Activated naive CD8-positive, alpha-beta T cell treated with anti-CD3 and anti-CD28 coated beads for 36 hours (primary cell): ENCODE measurements at regions not wholly inside any gene's neighbourhood (a gene's known extent, or its start where the extent isn't known, plus 50 kb on each side); places are given as distances from the start of the nearest gene placed in this dataset.

ENCODE experiments used
- DNase-seq: peaks from one replicate; pipeline ENCODE4 v3.0.0; 2021
- H3K27ac Mint-ChIP-seq: one replicate; pipeline ENCODE4 v1.8.0; 2022; ENCODE audit warnings: mild to moderate bottlenecking, moderate library complexity, mixed read lengths
- H3K27me3 Mint-ChIP-seq: one replicate; pipeline ENCODE4 v1.8.0; 2022; ENCODE audit warnings: mild to moderate bottlenecking, mixed read lengths
- H3K36me3 Mint-ChIP-seq: one replicate; pipeline ENCODE4 v1.8.0; 2021; ENCODE audit warnings: mild to moderate bottlenecking, mixed read lengths
- H3K4me1 Mint-ChIP-seq: one replicate; pipeline ENCODE4 v1.8.0; 2021; ENCODE audit warnings: mixed read lengths
- H3K4me3 Mint-ChIP-seq: one replicate; pipeline ENCODE4 v1.8.0; 2022; ENCODE audit warnings: mild to moderate bottlenecking, moderate library complexity, mixed read lengths
- H3K9me3 Mint-ChIP-seq: one replicate; pipeline ENCODE4 v1.8.0; 2022; ENCODE audit warnings: mixed read lengths

DNA sequence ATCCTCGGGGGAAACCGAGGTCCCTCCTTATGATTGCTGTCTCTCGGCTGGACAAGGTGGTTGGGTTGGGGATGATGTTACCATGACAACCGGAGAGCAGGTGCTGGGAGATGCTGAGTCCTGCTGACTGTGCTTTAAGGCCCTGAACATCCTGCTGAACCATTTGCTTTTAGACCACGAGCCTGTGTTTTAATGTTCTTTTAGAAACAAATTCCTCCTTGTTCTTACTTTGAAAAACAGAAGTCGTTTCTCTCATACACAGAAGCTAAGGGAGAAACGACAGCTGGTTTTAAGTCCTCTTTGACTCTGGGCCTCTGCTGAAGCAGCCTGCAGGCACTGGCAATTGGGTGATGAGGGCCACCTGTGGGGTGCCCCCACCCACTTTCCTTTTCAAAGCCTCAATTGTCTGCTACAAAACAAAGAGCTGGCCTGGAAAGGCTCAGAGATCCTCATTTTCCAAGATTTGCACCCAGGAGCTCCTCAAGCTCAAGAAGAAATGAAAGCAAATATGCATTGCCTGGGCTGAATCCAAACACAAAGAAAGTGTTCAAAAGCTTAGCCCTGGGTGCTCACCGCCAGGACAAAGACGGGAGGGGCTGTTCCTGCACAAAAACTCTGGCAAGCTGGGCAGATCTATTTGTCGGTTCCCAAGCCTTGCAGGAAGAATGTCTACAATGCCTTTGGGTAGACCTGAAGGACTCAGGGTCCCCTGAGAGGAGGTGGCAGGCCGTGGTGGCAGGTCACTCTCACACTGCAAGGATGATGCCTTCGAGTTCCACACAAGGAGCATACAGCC is 90.0 kb upstream of the CLMN start:
- DNase-seq = no peak
- H3K27me3 Mint-ChIP-seq = no peaks in the 10 kb centered on the region
- H3K4me1 Mint-ChIP-seq = no peaks in the 10 kb centered on the region
- H3K9me3 Mint-ChIP-seq = no peaks in the 10 kb centered on the region
- H3K27ac Mint-ChIP-seq = no peak overlapping the region
- no peak overlapping the region for H3K4me3 Mint-ChIP-seq
- peaks cover 2% of the 10 kb centered on the region for H3K36me3 Mint-ChIP-seq

DNA sequence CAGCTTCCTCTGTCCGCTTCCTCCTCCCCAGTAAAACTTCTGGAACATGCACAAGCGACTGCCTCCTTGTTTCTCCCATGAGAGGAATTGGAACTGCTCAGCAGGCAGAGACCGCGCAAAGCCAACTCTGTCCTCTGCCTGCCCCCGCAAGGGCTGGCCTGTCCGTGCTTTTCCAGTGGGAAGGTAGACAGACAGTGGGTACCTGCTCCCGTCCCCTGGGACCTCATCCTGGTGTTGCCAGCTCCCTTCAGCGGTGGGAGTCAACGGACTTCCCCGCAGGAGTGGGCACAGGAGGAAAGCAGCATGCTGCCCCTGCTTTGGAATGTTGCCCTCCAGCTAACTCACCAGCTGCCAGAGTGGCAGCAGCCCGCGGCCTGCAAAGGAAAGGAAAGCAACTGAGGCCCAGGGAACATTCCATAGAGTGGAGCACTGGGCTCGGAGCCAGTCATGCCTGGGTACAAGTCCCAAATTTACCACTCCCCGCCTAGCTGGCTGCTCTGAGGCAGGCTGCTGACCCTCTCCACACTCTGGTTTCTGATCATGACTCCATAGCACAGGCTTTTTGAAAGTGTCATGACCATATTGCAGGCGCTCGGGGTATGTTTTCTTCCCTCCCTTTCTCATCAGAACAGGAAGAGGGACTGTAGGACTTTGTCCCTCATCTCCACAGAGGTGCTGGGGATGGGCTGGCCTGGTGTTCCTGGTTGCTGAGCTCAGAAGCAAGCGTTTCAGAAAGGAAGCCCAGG is 89.2 kb upstream of the CLMN start:
- Mint-ChIP-seq H3K9me3 (no peaks in the 10 kb centered on the region), H3K27me3 (no peaks in the 10 kb centered on the region)

DNA sequence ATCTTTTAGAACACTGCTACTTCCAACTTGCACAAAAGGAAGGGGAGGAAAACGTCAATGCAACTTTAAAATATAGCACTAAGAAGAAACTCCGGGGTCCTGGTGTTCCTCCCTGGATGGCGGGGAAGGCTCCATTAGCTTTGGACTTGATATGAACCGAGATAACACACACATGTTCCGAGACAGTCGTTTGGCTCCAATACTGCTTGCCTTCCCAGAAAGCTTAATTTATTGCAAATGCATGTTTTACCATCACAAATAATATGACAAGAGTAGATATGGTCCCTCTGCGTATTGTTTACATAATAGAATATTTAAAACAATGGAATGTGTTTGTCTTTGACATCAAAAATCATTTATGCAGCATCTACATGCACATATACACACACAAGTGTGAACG is 87.6 kb upstream of the CLMN start:
- Mint-ChIP-seq H3K9me3 (no peaks in the 10 kb centered on the region), H3K27ac (no peak overlapping the region), H3K4me1 (no peaks in the 10 kb centered on the region), H3K27me3 (no peaks in the 10 kb centered on the region), H3K36me3 (no peaks in the 10 kb centered on the region), H3K4me3 (no peak overlapping the region)
- no peak for DNase-seq

More for the DNA sequence above, 89.2 kb upstream of the CLMN start:
- Mint-ChIP-seq H3K27ac (no peak overlapping the region), H3K36me3 (peaks cover 2% of the 10 kb centered on the region), H3K4me3 (no peak overlapping the region), H3K4me1 (no peaks in the 10 kb centered on the region)
- no peak for DNase-seq

DNA sequence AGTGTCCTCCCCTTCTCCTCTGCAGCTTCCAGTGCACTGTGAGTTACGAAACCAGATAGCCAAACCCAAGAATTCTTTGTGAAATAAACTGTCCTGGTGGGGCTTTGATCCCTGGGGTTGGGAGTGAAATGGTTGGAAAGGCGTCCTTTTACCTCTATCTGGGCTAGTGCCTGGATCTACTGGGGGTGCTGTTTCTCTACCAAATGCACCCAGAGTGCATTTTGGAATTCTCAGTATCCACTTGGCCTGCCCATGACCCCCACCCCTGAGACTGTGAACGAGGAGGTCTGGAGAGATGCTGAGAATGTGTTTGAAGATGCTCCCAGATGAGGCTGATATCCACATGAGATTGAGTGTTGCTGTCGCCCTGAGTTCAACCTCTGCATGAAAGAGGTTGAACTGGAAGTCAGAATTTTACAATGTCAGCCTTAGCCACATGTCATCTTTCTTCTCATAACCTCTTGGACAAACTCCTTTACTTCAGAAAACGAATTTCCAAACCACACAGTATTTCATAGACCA is 87.1 kb upstream of the CLMN start:
- Mint-ChIP-seq H3K36me3 (no peaks in the 10 kb centered on the region), H3K27me3 (no peaks in the 10 kb centered on the region), H3K4me1 (no peaks in the 10 kb centered on the region), H3K4me3 (no peak overlapping the region), H3K9me3 (no peaks in the 10 kb centered on the region), H3K27ac (no peak overlapping the region)
- no peak for DNase-seq

DNA sequence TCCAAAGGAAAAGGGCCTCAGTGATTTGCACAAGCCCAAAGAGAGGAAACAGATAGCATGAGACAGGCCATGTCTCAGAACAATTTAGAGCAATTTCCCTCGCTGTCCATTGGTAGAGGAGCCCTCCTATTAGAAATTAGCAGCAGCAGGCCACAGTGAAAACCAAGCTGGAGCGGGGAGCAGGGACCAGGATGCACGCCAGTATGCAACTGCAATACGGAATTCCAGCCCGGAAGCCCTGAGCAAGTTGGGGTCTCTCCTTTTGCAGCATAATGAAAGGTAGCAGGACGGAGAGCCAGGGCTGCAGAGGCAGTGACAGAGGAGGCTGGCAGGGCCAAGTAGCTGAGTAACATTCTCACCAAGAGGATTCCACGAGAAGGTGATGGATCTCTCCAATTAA is 84.9 kb upstream of the CLMN start:
- Mint-ChIP-seq H3K27ac (no peak overlapping the region), H3K4me3 (no peak overlapping the region), H3K27me3 (no peaks in the 10 kb centered on the region), H3K4me1 (no peaks in the 10 kb centered on the region), H3K36me3 (no peaks in the 10 kb centered on the region), H3K9me3 (no peaks in the 10 kb centered on the region)
- DNase-seq = no peak

DNA sequence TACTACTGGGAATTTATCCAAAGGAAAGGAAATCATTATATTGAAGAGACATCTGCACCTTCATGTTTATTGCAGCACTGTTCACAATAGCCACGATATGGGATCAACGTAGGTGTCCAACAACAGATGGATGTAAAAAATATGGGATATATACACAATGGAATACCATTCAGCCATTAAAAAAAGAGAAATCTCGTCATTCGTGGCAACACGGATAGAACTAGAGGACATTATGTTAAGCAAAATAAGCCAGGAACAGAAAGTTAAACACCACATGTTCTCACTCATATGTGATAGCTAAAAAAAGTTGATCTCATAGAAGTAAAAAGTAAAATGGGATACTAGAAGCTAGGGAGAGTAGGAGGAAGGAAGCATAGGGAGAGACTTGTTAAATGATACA is 82.9 kb upstream of the CLMN start:
- no peak overlapping the region for H3K27ac Mint-ChIP-seq
- H3K4me1 Mint-ChIP-seq = no peaks in the 10 kb centered on the region
- no peaks in the 10 kb centered on the region for H3K36me3 Mint-ChIP-seq
- H3K27me3 Mint-ChIP-seq = no peaks in the 10 kb centered on the region
- H3K9me3 Mint-ChIP-seq = no peaks in the 10 kb centered on the region
- H3K4me3 Mint-ChIP-seq = no peak overlapping the region
- no peak for DNase-seq

DNA sequence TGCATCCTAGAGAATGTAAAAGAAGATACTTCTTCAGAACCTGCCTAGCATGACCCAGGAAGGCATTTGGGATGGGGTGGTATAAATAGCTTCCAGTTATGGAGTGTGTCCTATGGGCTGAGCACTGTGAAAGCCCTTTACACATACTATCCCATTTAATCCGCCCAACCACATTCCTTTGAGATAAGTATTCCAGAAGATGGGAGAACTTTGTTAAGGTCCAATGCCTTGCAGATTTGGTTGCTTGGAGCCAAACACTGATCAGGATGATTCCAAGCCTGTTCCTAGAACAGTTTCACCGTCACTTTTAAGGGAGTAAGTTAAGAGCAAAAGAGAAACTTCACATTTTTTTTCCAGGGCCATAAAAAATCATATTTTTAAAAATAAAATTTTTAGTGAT is 82.5 kb upstream of the CLMN start:
- Mint-ChIP-seq H3K27me3 (no peaks in the 10 kb centered on the region), H3K27ac (no peak overlapping the region), H3K36me3 (no peaks in the 10 kb centered on the region), H3K9me3 (no peaks in the 10 kb centered on the region), H3K4me1 (no peaks in the 10 kb centered on the region), H3K4me3 (no peak overlapping the region)
- DNase-seq = no peak

DNA sequence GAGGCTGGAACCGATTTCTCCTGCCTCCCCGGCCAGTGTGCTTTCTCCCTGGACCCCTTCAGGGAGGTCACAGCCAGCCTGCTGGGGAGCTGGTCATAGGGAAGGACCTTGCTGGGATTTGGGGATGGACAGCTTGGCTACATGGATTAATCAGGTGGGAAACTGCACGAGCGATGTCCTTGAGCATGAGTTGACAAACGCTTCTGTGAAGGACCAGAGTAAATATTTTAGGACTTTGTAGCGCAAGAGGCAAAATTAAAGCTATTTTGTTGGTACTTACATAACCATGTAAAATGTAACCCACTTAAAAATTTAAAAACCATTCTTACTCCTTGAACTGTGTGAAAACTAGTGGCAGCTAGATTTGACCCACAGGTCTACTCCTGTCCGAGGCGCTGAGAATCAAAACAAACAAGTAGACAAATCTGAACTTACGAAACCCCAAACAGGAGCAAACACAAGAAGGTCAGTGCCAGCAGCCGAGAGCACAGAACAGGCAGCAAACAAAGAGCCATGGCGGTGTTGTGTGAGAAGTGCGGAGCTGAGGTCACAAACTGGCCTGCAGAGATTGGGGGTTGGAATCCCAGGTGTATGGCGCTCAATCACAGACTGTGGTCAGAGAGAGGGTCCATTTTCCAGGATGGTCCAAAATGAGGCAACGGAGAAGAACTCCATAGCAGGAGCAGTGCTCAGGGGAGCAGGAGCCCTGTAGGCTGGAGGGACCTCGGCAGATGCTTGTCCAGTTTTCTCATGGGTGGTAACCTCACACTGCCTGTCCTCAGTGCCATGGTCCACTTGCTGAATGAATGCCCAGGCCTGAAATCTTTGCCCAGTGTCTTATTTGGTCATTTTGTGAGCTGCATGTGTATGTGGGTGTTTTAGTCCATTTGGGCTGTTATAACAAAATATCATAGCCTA is 79.2 kb upstream of the CLMN start:
- no peak for DNase-seq
- Mint-ChIP-seq H3K27me3 (no peaks in the 10 kb centered on the region), H3K36me3 (no peaks in the 10 kb centered on the region), H3K4me1 (peaks cover 5% of the 10 kb centered on the region), H3K4me3 (no peak overlapping the region), H3K27ac (no peak overlapping the region), H3K9me3 (no peaks in the 10 kb centered on the region)

DNA sequence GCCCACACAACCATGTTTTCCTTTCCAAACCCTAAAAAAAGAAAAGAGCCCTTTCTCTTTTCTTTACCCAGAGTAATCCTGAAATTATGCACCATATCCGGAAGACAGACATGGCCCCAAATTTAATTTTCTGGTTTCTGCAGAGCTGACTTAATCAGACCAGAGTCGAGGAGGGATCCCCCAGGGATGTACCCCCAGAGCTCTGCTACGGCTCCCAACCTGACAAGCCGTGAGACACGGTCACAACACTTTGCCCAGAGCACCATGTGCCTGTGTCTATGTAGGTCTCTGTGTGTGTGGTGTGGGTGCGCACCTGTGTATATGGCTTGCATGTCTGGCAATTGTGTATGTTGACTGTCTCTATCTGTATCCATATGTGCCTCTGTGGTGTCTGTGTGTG is 77.6 kb upstream of the CLMN start:
- H3K4me1 Mint-ChIP-seq = peaks cover 5% of the 10 kb centered on the region
- H3K27me3 Mint-ChIP-seq = no peaks in the 10 kb centered on the region
- H3K9me3 Mint-ChIP-seq = no peaks in the 10 kb centered on the region
- H3K27ac Mint-ChIP-seq = no peak overlapping the region
- DNase-seq = no peak
- no peaks in the 10 kb centered on the region for H3K36me3 Mint-ChIP-seq
- no peak overlapping the region for H3K4me3 Mint-ChIP-seq

DNA sequence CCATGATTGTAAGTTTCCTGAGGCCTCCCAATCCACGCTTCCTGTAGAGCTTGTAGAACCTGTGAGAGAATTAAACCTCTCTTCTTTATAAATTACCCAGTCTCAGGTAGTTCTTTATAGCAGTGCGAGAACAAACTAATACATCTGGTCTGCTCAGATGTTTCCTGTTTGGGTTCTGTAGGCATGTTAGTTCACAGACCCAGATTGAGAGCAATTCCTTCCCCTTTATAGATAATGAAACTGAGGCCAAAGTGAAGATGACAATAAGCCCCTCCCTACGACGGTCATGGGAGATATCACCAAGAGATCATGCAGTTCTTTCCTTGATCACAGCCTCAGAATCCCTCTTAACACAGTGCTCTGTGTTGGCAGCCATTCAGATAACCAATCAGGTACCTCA is 76.5 kb upstream of the CLMN start:
- Mint-ChIP-seq H3K9me3 (no peaks in the 10 kb centered on the region), H3K27me3 (no peaks in the 10 kb centered on the region), H3K4me1 (peaks cover 5% of the 10 kb centered on the region), H3K27ac (peak overlapping the region; percentile 2), H3K36me3 (no peaks in the 10 kb centered on the region), H3K4me3 (no peak overlapping the region)
- DNase-seq = no peak

DNA sequence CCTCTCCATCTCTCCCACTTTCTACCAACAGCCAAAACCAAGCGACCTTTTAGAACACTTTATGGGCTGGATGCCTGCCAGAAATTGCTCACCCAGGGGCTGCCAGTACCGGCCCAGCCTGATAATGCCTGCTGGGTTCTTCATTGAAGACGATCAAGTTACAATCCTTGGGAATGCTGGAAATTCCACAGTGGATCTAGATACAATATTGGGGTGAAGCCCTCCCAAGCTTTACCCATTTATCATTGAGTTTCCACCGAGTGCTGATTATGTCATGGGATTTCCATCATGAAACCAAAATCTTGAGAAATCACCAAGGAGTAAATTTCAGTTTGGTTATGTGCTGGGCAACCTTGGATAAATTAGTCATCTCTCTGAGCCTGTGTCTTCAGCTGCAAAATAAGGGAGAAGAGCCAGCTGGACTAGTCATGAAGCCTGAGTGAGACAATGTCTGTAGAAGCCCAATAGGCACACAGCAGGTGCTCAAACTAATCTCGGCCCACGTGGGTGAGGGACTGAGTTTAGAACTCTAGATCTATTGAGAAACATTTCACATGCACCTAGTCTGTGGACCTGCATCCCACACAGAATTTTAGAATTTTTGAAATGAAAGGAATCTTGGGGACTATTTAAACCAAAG is 75.5 kb upstream of the CLMN start:
- Mint-ChIP-seq H3K9me3 (peaks cover 1% of the 10 kb centered on the region), H3K27me3 (no peaks in the 10 kb centered on the region), H3K27ac (no peak overlapping the region), H3K4me3 (no peak overlapping the region), H3K4me1 (peaks cover 5% of the 10 kb centered on the region), H3K36me3 (no peaks in the 10 kb centered on the region)
- no peak for DNase-seq

DNA sequence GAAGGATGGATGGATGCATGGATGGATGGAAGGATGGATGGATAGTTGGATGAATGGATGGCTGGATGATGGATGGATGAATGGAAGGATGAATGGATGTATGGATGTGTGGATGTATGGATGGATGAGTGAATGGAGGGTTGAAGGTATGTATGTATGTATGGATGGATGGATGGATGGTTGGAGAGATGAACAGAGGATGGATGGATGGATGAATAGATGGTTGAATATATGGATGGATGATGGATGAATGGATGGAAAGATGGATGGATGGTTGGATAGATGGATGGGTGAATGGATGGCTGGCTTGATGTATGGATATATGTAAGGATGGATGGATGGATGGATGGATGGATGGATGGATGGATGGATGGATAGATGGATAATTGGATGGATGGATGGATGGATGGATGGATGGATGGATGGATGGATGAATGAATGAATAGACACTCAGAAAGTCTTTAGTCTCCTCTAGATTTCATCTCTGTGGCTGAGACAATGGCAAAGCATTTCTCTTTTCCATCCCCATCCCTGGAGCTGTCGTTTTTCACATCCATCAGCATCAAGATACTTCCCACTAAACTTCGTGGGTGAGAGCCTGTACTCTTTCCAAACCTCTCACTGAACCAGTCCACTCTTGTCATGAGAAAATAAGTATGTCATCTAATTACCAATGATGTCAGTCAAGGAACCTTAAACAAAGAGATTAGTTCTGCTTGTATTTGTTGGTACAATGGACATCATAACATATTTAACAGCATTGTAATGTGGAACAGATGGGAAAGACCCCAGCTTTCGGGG is 74.8 kb upstream of the CLMN start:
- H3K36me3 Mint-ChIP-seq = no peaks in the 10 kb centered on the region
- peaks cover 1% of the 10 kb centered on the region for H3K9me3 Mint-ChIP-seq
- no peak overlapping the region for H3K4me3 Mint-ChIP-seq
- no peaks in the 10 kb centered on the region for H3K27me3 Mint-ChIP-seq
- H3K27ac Mint-ChIP-seq = no peak overlapping the region
- H3K4me1 Mint-ChIP-seq = peaks cover 5% of the 10 kb centered on the region
- no peak for DNase-seq

DNA sequence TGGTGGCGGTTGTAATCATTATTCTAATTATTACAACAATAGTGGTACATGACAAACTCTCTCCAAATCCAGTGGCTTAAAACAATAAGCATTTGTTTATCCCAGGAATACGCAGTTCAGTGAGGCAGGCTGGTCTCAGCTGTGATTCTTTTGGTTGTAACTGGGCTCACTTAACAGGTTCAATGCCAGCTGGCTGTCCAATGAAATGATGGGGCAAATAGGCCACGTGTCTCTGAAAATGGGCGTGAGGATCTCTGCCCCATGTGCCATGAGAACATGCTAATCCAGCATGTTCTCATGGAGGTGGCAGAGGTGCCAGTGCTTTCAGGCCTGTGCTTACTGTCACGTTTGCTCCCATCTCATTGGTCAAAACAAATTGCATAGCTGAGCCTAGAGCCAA is 73.1 kb upstream of the CLMN start:
- H3K9me3 Mint-ChIP-seq = peaks cover 1% of the 10 kb centered on the region
- H3K4me1 Mint-ChIP-seq = peaks cover 5% of the 10 kb centered on the region
- H3K36me3 Mint-ChIP-seq = no peaks in the 10 kb centered on the region
- H3K4me3 Mint-ChIP-seq = no peak overlapping the region
- no peak for DNase-seq
- H3K27me3 Mint-ChIP-seq = no peaks in the 10 kb centered on the region
- no peak overlapping the region for H3K27ac Mint-ChIP-seq

DNA sequence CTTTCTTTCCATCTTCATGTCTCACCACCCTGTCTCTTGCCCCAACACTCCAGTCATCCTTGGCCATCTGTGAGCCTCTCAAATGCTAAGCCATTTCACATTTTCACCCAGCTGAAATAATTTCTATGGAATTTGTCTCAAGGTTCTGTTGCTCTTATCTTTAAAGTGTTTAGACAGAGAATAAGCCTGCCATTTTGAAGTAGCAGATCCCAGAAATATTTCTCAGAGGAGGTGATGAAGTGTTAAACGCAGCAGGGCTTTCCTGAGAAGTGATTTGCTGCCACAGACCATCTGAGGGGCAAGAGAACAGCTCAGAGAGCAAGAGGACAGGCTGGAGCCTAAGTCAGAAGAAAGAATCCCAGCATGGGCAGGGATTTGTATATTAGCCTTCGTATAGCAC is 71.6 kb upstream of the CLMN start:
- DNase-seq = no peak
- no peaks in the 10 kb centered on the region for H3K27me3 Mint-ChIP-seq
- H3K4me3 Mint-ChIP-seq = no peak overlapping the region
- H3K9me3 Mint-ChIP-seq = peaks cover 1% of the 10 kb centered on the region
- peaks cover 4% of the 10 kb centered on the region for H3K4me1 Mint-ChIP-seq
- H3K27ac Mint-ChIP-seq = no peak overlapping the region
- H3K36me3 Mint-ChIP-seq = no peaks in the 10 kb centered on the region
